ENCODE measurements at regions not wholly inside any gene's neighbourhood (a gene's known extent, or its start where the extent isn't known, plus 50 kb on each side); places are given as distances from the start of the nearest gene placed in this dataset.

DNA sequence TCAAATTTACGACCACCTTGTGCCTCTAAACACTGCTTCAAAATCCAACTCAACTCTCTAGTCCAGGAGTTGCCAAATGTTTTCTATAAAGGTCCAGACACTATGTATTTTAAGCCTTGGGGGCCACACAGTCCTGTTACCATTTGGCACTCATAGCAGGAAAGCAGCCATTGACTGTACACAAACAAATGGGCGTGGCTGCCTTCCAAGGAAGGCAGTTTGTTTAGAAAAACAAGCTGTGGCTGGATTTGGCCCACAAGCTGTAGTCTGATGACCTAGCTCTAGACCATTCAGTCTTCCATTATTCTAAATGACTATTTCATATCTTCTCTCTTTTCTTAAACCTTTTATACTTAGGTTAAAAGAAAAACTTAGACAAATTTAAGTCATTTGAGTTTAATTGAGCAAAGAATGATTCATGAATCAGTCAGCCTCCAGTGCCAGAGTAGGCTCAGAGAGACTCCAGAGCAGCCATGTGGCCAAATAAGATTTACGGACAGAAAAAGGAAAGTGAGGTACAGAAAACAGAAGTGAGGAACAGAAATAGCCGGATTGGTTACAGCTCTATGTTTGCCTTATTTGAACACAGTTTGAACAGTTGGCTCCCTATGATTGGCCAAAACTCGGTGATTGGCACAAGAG lies 825.8 kb upstream of the LCORL start:
- intact Hi-C loops (cut with micrococcal nuclease; ENCODE audit: unreplicated experiment), result no loop called here
- BruUV-seq (replicated peaks), result no TSS peak
- no peaks in the 10 kb centered on the region for H3K9me3 ChIP-seq (ENCODE audit: control insufficient read depth, insufficient read depth, low read depth, low read length)
- no peaks in the 10 kb centered on the region for H3K4me1 ChIP-seq (ENCODE audit: control insufficient read depth, insufficient read depth, low read length)
- no peaks in the 10 kb centered on the region for H3K27me3 ChIP-seq (ENCODE audit: control insufficient read depth, insufficient read depth, low read length)
- no peak overlapping the region for H3K4me3 ChIP-seq (ENCODE audit: low read depth in 2 of 2, low read length in 2 of 2)
- TF ChIP-seq POLR2AphosphoS5 (IDR thresholded peaks at IDR 0.05; ENCODE audit: low read depth, low read length) (no peak), TCF7L2 (IDR thresholded peaks at IDR 0.05; ENCODE audit: low read depth, low read length) (no peak)
- TF ChIP-seq, protein P1, sequence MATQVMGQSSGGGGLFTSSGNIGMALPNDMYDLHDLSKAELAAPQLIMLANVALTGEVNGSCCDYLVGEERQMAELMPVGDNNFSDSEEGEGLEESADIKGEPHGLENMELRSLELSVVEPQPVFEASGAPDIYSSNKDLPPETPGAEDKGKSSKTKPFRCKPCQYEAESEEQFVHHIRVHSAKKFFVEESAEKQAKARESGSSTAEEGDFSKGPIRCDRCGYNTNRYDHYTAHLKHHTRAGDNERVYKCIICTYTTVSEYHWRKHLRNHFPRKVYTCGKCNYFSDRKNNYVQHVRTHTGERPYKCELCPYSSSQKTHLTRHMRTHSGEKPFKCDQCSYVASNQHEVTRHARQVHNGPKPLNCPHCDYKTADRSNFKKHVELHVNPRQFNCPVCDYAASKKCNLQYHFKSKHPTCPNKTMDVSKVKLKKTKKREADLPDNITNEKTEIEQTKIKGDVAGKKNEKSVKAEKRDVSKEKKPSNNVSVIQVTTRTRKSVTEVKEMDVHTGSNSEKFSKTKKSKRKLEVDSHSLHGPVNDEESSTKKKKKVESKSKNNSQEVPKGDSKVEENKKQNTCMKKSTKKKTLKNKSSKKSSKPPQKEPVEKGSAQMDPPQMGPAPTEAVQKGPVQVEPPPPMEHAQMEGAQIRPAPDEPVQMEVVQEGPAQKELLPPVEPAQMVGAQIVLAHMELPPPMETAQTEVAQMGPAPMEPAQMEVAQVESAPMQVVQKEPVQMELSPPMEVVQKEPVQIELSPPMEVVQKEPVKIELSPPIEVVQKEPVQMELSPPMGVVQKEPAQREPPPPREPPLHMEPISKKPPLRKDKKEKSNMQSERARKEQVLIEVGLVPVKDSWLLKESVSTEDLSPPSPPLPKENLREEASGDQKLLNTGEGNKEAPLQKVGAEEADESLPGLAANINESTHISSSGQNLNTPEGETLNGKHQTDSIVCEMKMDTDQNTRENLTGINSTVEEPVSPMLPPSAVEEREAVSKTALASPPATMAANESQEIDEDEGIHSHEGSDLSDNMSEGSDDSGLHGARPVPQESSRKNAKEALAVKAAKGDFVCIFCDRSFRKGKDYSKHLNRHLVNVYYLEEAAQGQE (IDR thresholded peaks at IDR 0.05; ENCODE audit: insufficient read depth in 1 of 2, low read depth in 2 of 2, low read length in 1 of 2), result no peak
- TF ChIP-seq, protein P2, sequence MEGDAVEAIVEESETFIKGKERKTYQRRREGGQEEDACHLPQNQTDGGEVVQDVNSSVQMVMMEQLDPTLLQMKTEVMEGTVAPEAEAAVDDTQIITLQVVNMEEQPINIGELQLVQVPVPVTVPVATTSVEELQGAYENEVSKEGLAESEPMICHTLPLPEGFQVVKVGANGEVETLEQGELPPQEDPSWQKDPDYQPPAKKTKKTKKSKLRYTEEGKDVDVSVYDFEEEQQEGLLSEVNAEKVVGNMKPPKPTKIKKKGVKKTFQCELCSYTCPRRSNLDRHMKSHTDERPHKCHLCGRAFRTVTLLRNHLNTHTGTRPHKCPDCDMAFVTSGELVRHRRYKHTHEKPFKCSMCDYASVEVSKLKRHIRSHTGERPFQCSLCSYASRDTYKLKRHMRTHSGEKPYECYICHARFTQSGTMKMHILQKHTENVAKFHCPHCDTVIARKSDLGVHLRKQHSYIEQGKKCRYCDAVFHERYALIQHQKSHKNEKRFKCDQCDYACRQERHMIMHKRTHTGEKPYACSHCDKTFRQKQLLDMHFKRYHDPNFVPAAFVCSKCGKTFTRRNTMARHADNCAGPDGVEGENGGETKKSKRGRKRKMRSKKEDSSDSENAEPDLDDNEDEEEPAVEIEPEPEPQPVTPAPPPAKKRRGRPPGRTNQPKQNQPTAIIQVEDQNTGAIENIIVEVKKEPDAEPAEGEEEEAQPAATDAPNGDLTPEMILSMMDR (IDR thresholded peaks at IDR 0.05), result no peak
- CTCF ChIA-PET, result no interaction called here
- POLR2A ChIA-PET, result no interaction called here
- no peak for ATAC-seq
- DNase-seq (ENCODE audit: low read depth, low spot score), result no peak
- no peaks in the 10 kb centered on the region for H3K36me3 ChIP-seq (ENCODE audit: control insufficient read depth, insufficient read depth, low read length)
- in situ Hi-C loops (cut with HindIII; ENCODE audit: low pct_unique_long_range_greater_than_20kb, low sequenced_read_pairs), result no loop called here
- H3K27ac ChIP-seq (ENCODE audit: low read length), result no peak overlapping the region

DNA sequence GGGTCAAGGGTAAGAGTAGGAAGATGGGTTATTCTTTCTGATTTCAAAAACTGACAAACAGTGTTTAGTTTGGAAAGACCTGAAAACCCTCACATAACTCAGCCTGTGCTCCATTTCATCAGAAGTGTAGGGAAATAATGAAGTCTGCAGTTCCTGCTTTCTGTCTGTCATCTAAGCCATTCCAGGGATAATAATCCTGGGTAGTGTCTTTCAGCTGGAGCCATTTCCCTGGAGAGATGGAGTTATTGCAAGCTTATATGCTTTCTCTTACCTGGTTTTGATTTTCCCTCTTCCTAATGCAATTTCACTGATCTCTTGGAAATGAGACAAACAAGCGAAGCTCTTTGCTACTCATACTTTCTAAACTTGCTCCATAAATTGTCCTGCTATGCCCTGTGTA lies 824.8 kb upstream of the LCORL start:
- H3K9me3 ChIP-seq (ENCODE audit: control insufficient read depth, insufficient read depth, low read depth, low read length), result no peaks in the 10 kb centered on the region
- H3K27ac ChIP-seq (ENCODE audit: low read length), result no peak overlapping the region
- no peaks in the 10 kb centered on the region for H3K36me3 ChIP-seq (ENCODE audit: control insufficient read depth, insufficient read depth, low read length)
- BruUV-seq (replicated peaks), result no TSS peak
- POLR2A ChIA-PET, result no interaction called here
- intact Hi-C loops (cut with micrococcal nuclease; ENCODE audit: unreplicated experiment) (no loop called here), in situ Hi-C loops (cut with HindIII; ENCODE audit: low pct_unique_long_range_greater_than_20kb, low sequenced_read_pairs) (no loop called here)
- DNase-seq (ENCODE audit: low read depth, low spot score) (no peak), ATAC-seq (no peak)
- CTCF ChIA-PET, result no interaction called here
- no peaks in the 10 kb centered on the region for H3K27me3 ChIP-seq (ENCODE audit: control insufficient read depth, insufficient read depth, low read length)
- TF ChIP-seq POLR2AphosphoS5 (IDR thresholded peaks at IDR 0.05; ENCODE audit: low read depth, low read length) (no peak), TCF7L2 (IDR thresholded peaks at IDR 0.05; ENCODE audit: low read depth, low read length) (no peak), SIN3A (IDR thresholded peaks at IDR 0.05; ENCODE audit: borderline replicate concordance, insufficient read depth, low read depth, low read length) (no peak)
- TF ChIP-seq, protein P2 (IDR thresholded peaks at IDR 0.05), result no peak
- TF ChIP-seq, protein P1 (IDR thresholded peaks at IDR 0.05; ENCODE audit: insufficient read depth in 1 of 2, low read depth in 2 of 2, low read length in 1 of 2), result no peak
- no peak overlapping the region for H3K4me3 ChIP-seq (ENCODE audit: low read depth in 2 of 2, low read length in 2 of 2)
- no peaks in the 10 kb centered on the region for H3K4me1 ChIP-seq (ENCODE audit: control insufficient read depth, insufficient read depth, low read length)

Data from Panc1 (cell line).